Heart left ventricle (tissue), 16 donors: ENCODE measurements at regions not wholly inside any gene's neighbourhood (a gene's known extent, or its start where the extent isn't known, plus 50 kb on each side); places are given as distances from the start of the nearest gene placed in this dataset.

Experiments
- ATAC-seq, 4 donors: fragments of 200-7000 bp; cut with Tn5 transposase; one replicate each; pipeline ENCODE4 v1.9.1; 2020 to 2022; ENCODE audit warnings: moderate library complexity in 4 of 4, mild to moderate bottlenecking in 3 of 4, moderate number of reproducible peaks in 1 of 4
- DNase-seq, 5 donors: peaks; one replicate each; pipeline ENCODE4 v3.0.0-alpha.2; 2020
- H3K27ac ChIP-seq, 12 donors: fragments of 200-600 bp; sonication (generic) in 4 of 12; one replicate each; pipeline versions ENCODE4 v1.5.0 to v1.8.0; 2016 to 2022; ENCODE audit warnings: mild to moderate bottlenecking in 2 of 12
- H3K27me3 ChIP-seq, 9 donors: fragments of 200-600 bp; sonication (generic) in 2 of 9; one replicate each; pipeline versions ENCODE4 v1.5.1 to v1.8.0; 2016 to 2022; ENCODE audit warnings: mild to moderate bottlenecking in 3 of 9
- H3K36me3 ChIP-seq, 9 donors: fragments of 200-600 bp; sonication (generic) in 2 of 9; one replicate each; pipeline versions ENCODE4 v1.5.0 to v1.8.0; 2018 to 2022; ENCODE audit warnings: mild to moderate bottlenecking in 2 of 9
- H3K4me1 ChIP-seq, 12 donors: fragments of 200-600 bp; sonication (generic) in 4 of 12; one replicate each; pipeline versions ENCODE4 v1.5.0 to v1.8.0; 2016 to 2022; ENCODE audit warnings: mild to moderate bottlenecking in 3 of 12
- H3K4me3 ChIP-seq, 12 donors: fragments of 200-600 bp; sonication (generic) in 4 of 12; one replicate each; pipeline versions ENCODE4 v1.5.0 to v1.8.0; 2017 to 2022; ENCODE audit warnings: mild to moderate bottlenecking in 9 of 12, moderate library complexity in 4 of 12
- H3K9me3 ChIP-seq, 12 donors: fragments of 200-600 bp; sonication (generic) in 4 of 12; one replicate each; pipeline versions ENCODE4 v1.5.0 to v1.8.0; 2016 to 2022; ENCODE audit warnings: mild to moderate bottlenecking in 1 of 12
- POLR2A ChIP-seq, 2 donors: fragments of 450-650 bp; IDR thresholded peaks; one replicate each; pipeline ENCODE4 v1.6.1; 2017; ENCODE audit warnings: antibody characterized with exemption in 2 of 2, mild to moderate bottlenecking in 2 of 2, moderate library complexity in 2 of 2
- WGBS, 4 donors: extraction: QIAGEN DNeasy Blood & Tissue Kit in 2 of 4; methylation state at CpG; one replicate each; pipeline versions ENCODE4 v1.1.5 to v1.1.7; 2013 to 2018; 5-methylcytosine and 5-hydroxymethylcytosine counted together
- intact Hi-C, 10 donors: fragments of 100-400 bp; cut with DNase I; formaldehyde crosslinking; loops; one replicate each; pipeline versions ENCODE4 v1.11.1 to v1.14.2; 2022
- TF ChIP-seq, protein P1 (sequence below), 12 donors: fragments of 200-600 bp; sonication (generic) in 4 of 12; IDR thresholded peaks; one replicate each; pipeline versions ENCODE4 v1.5.0 to v1.8.0; 2018 to 2022; ENCODE audit warnings: antibody characterized with exemption in 12 of 12, mild to moderate bottlenecking in 5 of 12
- donor health status: ischemic (EF 13 %, LVEDD 7.1; RV severe dilation, severe dysfunction).
- donor health status: healthy with polysubstance abuse.
- donor health status: DM: no; HTN: yes; CAD: no.
- donor health status: DM: no; HTN: no; CAD: no.
- donor health status: ischemic (EF 25% LVEDD 6.9; RV normal size, moderate dysfunction).
- donor health status: ischemic (EF 25% LVEDD 5.7; RV mildly dilated, moderate dysfunction).
- donor health status: healthy.
- donor health status: DM: yes; HTN: yes; CAD: no.
- donor health status: ischemic (EF 35%, LVEDD 5.7; RV mildly dilated, moderate dysfunction).
- donor health status: nonischemic (EF 11% LVEDD 7.7; RV severe dilation, severe dysfunction).
- donor health status: DM: yes; HTN: yes; CAD: no.
- donor health status: PGD.
- donor health status: ischemic (EF 29% LVEDD 5.4; RV normal size, mild dysfunction).
- donor health status: nonischemic (EF 23%, LVEDD 6.1; RV moderate dilation, normal function).

DNA sequence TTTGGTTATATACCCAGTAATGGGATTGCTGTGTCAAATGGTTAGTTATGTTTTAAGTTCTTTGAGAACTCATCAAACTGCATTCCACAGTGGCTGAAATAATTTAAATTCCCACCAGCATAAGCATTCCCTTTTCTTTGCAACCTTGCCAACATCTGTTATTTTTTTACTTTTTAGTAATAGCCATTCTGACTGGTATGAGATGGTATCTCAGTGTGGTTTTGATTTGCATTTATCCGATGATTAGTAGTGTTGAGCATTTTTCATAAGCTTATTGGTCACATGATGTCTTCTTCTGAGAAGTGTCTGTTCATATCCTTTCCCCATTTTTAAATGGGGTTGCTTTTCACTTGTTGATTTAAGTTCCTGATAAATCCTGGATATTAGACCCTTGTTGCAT lies 435.7 kb upstream of the RIOK2 start:
- no peak for TF ChIP-seq POLR2A (IDR thresholded peaks at IDR 0.05)
- TF ChIP-seq, protein P1, sequence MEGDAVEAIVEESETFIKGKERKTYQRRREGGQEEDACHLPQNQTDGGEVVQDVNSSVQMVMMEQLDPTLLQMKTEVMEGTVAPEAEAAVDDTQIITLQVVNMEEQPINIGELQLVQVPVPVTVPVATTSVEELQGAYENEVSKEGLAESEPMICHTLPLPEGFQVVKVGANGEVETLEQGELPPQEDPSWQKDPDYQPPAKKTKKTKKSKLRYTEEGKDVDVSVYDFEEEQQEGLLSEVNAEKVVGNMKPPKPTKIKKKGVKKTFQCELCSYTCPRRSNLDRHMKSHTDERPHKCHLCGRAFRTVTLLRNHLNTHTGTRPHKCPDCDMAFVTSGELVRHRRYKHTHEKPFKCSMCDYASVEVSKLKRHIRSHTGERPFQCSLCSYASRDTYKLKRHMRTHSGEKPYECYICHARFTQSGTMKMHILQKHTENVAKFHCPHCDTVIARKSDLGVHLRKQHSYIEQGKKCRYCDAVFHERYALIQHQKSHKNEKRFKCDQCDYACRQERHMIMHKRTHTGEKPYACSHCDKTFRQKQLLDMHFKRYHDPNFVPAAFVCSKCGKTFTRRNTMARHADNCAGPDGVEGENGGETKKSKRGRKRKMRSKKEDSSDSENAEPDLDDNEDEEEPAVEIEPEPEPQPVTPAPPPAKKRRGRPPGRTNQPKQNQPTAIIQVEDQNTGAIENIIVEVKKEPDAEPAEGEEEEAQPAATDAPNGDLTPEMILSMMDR (IDR thresholded peaks at IDR 0.05) = no peak
- DNase-seq (no peak), ATAC-seq (no peak)
- Histone ChIP-seq H3K4me3 (no peak overlapping the region), H3K4me1 (no peaks in the 10 kb centered on the region), H3K27ac (no peak overlapping the region), H3K9me3 (peaks cover 0 to 27% (median 0%) of the 10 kb centered on the region in 12 donors), H3K27me3 (no peaks in the 10 kb centered on the region), H3K36me3 (no peaks in the 10 kb centered on the region)
- 88 to 100% (median 92%) methylated on average over 1 of the region's 1 CpG for WGBS, 4 donors
- intact Hi-C loops = no loop called here

DNA sequence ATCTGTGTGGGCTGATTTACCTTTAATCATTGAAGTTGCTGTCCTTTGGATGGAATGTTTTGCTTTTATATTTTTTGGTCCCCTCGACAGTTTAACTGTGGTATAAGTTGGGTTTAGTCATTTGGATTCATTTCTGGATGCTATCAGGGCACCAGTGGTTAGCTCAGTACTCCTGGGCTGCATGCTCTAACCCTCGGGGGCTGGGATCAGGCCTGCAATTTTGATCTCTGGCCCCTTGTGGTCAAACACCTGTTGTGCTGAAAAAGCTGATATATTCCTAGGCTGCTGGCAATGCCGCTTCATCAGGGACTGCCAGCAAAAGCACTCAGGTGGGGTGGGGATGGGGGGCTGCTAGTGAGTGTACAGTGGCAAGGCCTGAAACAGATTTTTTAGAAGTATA lies 440.4 kb upstream of the RIOK2 start:
- Histone ChIP-seq H3K36me3 (no peaks in the 10 kb centered on the region), H3K4me1 (peaks cover 0 to 3% (median 0%) of the 10 kb centered on the region in 12 donors), H3K9me3 (peaks cover 0 to 18% (median 0%) of the 10 kb centered on the region in 12 donors), H3K4me3 (no peak overlapping the region), H3K27me3 (no peaks in the 10 kb centered on the region), H3K27ac (no peak overlapping the region)
- TF ChIP-seq, protein P1 (IDR thresholded peaks at IDR 0.05) = no peak
- no peak for TF ChIP-seq POLR2A (IDR thresholded peaks at IDR 0.05)
- intact Hi-C loops = no loop called here
- DNase-seq (peak in 1 of 5 donors; percentile 11), ATAC-seq (no peak)
- 66 to 72% (median 69%) methylated on average over 3 of the region's 3 CpGs for WGBS, 4 donors

DNA sequence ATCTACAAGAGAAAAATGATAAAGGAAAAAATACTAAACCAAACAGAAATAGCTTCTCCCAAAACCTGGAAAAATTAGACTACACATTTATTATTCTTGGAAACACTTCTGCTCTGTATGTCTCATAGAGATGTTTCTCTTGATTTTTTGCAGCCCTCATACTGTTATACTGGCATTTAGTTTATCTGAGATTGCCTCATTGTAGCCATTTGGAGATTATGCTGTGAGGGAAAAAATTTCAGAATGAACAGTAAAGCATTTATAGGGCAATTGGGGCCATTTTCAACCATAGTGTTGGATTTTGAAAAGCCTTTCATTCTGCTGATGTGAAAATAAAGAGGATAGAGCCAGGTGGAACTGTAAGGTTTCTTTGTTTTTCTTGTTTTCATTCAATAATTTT lies 441.8 kb upstream of the RIOK2 start:
- Histone ChIP-seq H3K4me1 (peaks cover 0 to 3% (median 0%) of the 10 kb centered on the region in 12 donors), H3K9me3 (peaks cover 0 to 5% (median 0%) of the 10 kb centered on the region in 12 donors), H3K27me3 (no peaks in the 10 kb centered on the region), H3K36me3 (no peaks in the 10 kb centered on the region), H3K27ac (no peak overlapping the region), H3K4me3 (no peak overlapping the region)
- intact Hi-C loops = no loop called here
- DNase-seq (no peak), ATAC-seq (no peak)
- TF ChIP-seq POLR2A (IDR thresholded peaks at IDR 0.05) = no peak
- TF ChIP-seq, protein P1 (IDR thresholded peaks at IDR 0.05) = no peak

GRCh38 chr5:97627272-97627671 lies 444.2 kb upstream of the RIOK2 start:
- no peak overlapping the region for H3K4me3 ChIP-seq
- H3K4me1 ChIP-seq = peaks cover 0 to 3% (median 0%) of the 10 kb centered on the region in 12 donors
- H3K27ac ChIP-seq = peak overlapping the region in 3 of 12 donors; percentile 5 to 71 (median 43)
- H3K36me3 ChIP-seq = no peaks in the 10 kb centered on the region
- DNase-seq = no peak
- TF ChIP-seq, protein P1 (IDR thresholded peaks at IDR 0.05) = no peak
- no peak for TF ChIP-seq POLR2A (IDR thresholded peaks at IDR 0.05)
- intact Hi-C loops = no loop called here
- WGBS, 4 donors = 73 to 82% (median 77%) methylated on average over 3 of the region's 3 CpGs
- no peak for ATAC-seq
- no peaks in the 10 kb centered on the region for H3K9me3 ChIP-seq
- no peaks in the 10 kb centered on the region for H3K27me3 ChIP-seq
